Spleen (tissue), 7 donors: ENCODE measurements at regions not wholly inside any gene's neighbourhood (a gene's known extent, or its start where the extent isn't known, plus 50 kb on each side); places are given as distances from the start of the nearest gene placed in this dataset.

Source experiments
- POLR2A ChIP-seq, 3 donors: fragments of 450-650 bp; IDR thresholded peaks; one replicate each; pipeline ENCODE4 v1.5.1; 2017; ENCODE audit warnings: antibody characterized with exemption in 3 of 3, mild to moderate bottlenecking in 1 of 3
- POLR2AphosphoS5 ChIP-seq, 3 donors: sonication (generic); formaldehyde crosslinking; IDR thresholded peaks; one replicate each; pipeline ENCODE4 v1.5.1; 2017; ENCODE audit warnings: antibody characterized with exemption in 3 of 3
- TF ChIP-seq, protein P1 (sequence below), 11 experiments: fragments of 200-600 bp in 7 of 11; fragments of 450-650 bp in 4 of 11; sonication (generic) in 4 of 11; IDR thresholded peaks in 8 of 11; conservative IDR thresholded peaks in 3 of 11; 1 replicate in 7 of 11; 2 replicates in 4 of 11; pipeline versions ENCODE4 v1.4.0 to v1.8.0; 2016 to 2021; ENCODE audit warnings: antibody characterized with exemption in 11 of 11, inconsistent platforms in 4 of 11, mild to moderate bottlenecking in 1 of 11
- donor health status: DM: no; HTN: no; CAD: no; lungs with moderate emphysema.
- donor health status: DM: no; HTN: no; CAD: no.
- donor health status: DM: no; HTN: no; CAD: no.

DNA sequence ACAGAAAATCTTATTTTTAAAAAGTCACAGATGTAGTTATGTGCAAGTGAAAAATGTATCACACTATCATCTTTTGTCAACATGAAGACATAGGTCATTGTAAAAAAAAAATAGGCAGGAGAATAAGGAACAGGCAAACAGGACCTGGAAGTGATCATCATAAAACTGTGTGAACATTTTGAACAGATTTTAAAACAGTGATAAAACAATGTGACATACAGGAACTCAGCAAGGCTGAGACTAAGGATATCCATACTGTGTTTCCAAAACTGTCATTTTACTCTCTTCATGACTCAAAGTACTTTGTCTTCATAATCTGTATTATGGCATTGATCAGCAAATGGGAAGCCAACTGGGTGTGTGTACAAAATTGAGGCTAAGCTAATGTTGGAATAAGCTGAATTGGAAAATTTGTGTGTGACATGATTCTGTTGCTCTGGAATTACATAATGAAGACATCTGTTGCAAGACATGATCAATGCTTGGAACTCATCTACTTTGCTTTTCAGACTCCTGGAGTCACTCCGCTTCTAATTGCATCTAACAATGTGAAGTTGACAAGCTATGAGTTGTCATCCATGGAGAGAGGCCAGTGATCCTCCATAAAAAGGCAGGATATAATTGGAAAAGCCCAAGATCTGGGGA is 978.7 kb upstream of the NUDT12 start:
- TF ChIP-seq POLR2A (IDR thresholded peaks at IDR 0.05) (no peak), POLR2AphosphoS5 (IDR thresholded peaks at IDR 0.05) (no peak)
- TF ChIP-seq, protein P1, sequence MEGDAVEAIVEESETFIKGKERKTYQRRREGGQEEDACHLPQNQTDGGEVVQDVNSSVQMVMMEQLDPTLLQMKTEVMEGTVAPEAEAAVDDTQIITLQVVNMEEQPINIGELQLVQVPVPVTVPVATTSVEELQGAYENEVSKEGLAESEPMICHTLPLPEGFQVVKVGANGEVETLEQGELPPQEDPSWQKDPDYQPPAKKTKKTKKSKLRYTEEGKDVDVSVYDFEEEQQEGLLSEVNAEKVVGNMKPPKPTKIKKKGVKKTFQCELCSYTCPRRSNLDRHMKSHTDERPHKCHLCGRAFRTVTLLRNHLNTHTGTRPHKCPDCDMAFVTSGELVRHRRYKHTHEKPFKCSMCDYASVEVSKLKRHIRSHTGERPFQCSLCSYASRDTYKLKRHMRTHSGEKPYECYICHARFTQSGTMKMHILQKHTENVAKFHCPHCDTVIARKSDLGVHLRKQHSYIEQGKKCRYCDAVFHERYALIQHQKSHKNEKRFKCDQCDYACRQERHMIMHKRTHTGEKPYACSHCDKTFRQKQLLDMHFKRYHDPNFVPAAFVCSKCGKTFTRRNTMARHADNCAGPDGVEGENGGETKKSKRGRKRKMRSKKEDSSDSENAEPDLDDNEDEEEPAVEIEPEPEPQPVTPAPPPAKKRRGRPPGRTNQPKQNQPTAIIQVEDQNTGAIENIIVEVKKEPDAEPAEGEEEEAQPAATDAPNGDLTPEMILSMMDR (IDR thresholded peaks at IDR 0.05 in 8 of 11, conservative IDR thresholded peaks at IDR 0.05 in 3 of 11): no peak
